ENCODE measurements at regions not wholly inside any gene's neighbourhood (a gene's known extent, or its start where the extent isn't known, plus 50 kb on each side); places are given as distances from the start of the nearest gene placed in this dataset.
A peak's percentile ranks its signal among the peaks of the same experiment; 100 is the strongest.

- no peak for DNase-seq (ENCODE audit: low read depth in 2 of 2)
Observed at GRCh38 chr18:8969639-8970390, 132.7 kb upstream of the NDUFV2 start.

GRCh38 chr18:8970843-8971242, 131.7 kb upstream of the NDUFV2 start:
- DNase-seq (ENCODE audit: low read depth in 2 of 2), result no peak

DNA sequence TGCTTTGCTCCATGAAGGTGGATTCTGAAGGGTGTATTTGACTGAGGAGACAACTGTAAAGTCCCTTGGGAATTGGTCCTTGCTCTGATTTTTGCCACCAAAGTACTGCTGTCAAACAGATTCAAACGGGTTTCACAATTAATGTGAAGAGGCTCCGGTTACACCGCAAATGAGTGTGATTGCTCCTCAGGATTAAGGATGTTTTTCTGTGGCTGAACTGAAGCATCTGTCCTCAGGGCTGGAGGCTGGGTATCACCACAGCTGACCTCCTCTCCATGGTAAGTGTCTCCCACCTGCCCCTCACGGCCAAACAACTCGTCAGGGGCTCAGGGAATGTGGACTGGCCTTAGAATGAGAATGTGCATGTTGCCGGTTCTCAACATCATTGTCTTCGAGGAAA, 130.4 kb upstream of the NDUFV2 start:
- DNase-seq (ENCODE audit: low read depth in 2 of 2), result no peak

GRCh38 chr18:8974279-8974678, 128.2 kb upstream of the NDUFV2 start:
- no peak for DNase-seq (ENCODE audit: low read depth in 2 of 2)

- DNase-seq (ENCODE audit: low read depth in 2 of 2), result no peak
Observed at GRCh38 chr18:8974696-8975095, 127.8 kb upstream of the NDUFV2 start.

DNA sequence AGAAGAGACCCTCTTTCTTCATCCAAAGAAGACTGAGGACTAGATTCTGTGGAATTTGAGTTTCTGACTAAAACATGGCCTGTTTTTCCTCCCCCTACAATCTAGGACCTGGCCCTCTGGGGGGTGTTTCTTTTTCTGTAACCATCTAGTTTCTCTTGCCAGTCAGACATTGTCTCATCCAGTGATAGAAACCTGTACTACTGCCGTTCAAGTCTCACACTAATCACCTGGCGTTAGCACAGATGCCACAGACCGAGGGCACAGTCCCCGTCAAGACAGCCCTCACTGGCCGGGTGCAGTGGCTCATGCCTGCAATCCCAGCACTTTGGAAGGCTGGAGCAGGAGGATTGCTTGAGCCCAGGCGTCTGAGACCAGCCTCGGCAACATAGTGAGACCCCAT, 126.9 kb upstream of the NDUFV2 start:
- no peak for DNase-seq (ENCODE audit: low read depth in 2 of 2)

- DNase-seq (ENCODE audit: low read depth in 2 of 2), result no peak
Observed at GRCh38 chr18:8976606-8977005, 125.9 kb upstream of the NDUFV2 start.

GRCh38 chr18:8977166-8977565, 125.3 kb upstream of the NDUFV2 start:
- no peak for DNase-seq (ENCODE audit: low read depth in 2 of 2)

DNA sequence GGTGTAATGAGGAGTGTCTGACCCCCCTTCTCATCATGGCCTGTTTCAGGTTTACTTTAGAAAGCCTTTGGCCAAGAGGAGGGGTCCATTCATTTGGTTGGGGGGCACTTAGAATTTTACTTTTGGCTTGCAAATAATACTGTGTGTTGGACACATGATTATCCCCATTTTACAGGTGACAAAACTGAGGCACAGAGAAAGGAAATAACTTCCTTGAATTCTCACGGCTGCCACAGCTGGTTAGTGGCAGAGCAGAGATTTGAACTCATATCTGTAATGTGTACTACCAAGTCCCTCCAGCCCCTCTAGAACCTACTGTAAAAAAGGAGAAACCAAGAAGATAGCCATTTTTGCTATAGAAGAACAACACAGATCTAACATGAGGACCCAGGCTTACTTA, 124.8 kb upstream of the NDUFV2 start:
- no peak for DNase-seq (ENCODE audit: low read depth in 2 of 2)

DNA sequence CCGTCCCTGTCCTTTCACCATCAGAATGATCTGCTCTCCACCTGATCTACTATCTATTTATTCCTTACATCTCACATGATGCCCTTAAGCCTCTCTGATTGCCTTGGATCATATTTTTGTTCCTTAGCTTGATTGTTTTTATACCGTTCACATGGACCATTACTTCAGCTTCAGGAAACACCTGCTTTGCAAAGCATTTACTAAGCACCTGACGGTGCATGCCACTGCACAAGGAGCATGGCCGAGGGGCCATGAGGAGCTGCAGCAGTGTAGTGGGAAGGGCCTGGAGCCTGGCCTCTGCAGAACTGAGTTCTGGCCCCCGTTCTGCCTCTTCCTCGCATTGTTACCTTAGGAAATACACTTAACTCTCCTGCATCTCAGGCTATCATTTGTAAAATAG, 124.1 kb upstream of the NDUFV2 start:
- DNase-seq (ENCODE audit: low read depth in 2 of 2), result no peak

- no peak for DNase-seq (ENCODE audit: low read depth in 2 of 2)
Observed at GRCh38 chr18:8979258-8979988, 123.1 kb upstream of the NDUFV2 start.

DNA sequence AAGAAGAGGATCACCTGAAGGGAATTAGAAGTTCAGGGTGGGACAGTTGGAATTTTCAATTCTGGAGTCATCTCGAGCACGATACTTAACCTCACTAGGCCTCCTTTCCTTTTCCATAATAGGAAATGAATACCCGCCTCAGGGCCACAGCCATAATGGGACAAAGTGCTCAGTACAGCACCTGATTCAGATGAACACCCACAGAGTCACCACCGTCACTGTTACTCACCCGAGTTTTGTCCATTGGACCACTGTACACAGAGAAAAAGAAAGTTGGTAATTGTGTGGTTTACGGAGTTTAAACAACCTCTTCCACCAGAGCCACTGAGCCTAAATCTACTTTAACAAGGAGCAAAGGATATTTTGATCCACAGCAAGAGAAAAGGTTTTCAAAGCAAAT, 122.0 kb upstream of the NDUFV2 start:
- no peak for DNase-seq (ENCODE audit: low read depth in 2 of 2)

DNA sequence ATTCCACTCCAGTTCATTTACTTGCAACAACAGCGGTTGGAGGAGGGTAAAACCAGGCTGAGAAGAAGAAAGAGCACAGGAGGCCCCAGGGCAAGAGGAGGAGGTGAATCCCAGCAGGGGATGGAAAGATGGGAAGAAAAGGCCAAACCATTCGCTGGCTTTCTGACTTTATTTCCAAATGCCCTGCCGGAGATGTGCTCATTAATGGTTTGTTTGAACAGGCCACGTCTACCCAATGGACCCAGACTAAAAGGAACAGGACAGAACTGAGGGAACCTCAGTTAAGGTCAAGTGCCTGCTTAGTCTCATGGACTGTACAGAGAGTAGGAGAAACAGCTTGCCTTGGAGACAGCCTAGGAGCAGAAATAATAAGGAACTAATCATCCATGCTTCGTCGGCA, 121.6 kb upstream of the NDUFV2 start:
- no peak for DNase-seq (ENCODE audit: low read depth in 2 of 2)

DNA sequence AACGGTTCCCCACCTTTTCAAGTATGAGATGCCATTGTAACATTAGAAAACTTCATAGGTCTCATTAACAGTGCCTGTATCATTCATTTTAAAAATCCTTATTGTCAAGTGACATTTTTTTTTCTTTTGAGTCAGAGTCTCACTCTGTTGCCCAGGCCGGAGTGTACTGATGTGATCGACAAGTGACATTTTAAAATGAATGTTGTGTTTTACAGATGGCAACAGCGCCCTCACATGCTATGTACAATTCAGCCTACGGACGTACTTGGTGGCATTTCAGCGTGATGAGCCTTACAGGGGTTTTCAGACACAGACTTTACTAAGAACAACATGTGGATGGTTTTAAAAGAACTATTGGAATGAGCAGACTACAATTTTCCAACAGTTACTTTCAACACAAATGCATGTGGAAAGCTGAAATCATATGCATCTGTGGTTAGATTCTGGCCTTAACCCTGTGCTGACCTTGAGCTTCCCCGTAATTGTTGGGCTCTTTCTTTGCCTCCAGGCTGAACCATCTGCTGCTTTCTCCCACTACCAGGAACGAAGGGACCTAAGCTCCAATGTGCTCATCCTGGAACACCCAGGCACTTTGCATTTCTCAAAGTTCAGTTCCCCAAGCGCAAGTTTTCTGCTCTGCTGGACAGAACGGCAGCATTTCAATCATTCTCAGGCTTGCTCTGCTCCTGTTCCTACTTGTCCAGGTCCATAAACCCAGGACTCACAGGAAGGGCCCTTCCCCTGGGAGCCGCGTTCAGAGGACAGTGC, 119.9 kb upstream of the NDUFV2 start:
- DNase-seq (ENCODE audit: low read depth in 2 of 2), result no peak

GRCh38 chr18:8983195-8983594, 119.3 kb upstream of the NDUFV2 start:
- no peak for DNase-seq (ENCODE audit: low read depth in 2 of 2)

DNA sequence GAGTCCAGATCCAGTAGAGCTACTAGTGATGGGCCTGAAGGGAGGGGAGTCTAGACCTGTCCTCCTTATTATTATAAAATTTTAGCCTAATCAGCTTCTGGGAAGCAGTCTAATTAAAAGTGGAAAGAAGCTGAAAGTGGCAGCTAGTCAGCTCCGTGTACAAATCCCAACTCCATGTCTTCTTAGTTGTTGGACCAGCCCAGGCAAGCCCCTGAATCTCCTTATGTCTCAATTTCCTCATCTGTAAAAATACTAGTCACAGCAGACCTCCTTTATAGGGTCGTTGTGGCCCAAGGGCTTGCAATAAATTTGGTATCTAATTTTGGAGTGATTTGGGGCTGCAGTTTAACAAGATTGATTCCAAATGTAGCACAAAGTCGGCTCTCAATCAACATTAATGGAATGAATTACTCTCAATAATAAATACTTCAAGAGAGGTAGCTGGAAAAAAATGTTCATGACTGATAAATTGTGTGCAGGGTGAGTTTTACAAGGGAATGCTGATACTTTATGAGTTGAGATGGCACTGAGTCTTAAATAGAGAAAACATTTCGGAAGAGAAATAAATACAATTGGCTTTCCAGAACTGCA, 118.3 kb upstream of the NDUFV2 start:
- no peak for DNase-seq (ENCODE audit: low read depth in 2 of 2)

DNA sequence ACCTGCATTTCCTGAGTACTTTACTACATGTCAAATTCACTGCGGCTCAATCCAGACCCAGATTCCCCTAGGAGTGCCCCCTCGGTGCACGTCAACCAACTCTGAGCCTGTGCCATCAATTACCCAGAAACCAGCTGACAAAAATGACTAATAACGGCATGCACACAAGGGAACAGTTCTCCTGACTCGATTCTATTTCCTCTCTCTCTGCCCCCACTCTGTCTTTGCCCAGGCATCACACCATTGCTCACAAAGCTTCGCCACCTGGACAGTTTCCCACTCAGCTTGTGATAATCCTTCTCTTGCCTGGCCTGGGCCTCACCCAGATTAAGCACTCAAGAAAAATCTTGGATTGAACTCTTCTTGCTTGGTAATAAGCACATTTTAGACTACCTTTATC, 115.3 kb upstream of the NDUFV2 start:
- DNase-seq (ENCODE audit: low read depth in 2 of 2), result no peak

- peak; percentile 7 to 20 for DNase-seq (ENCODE audit: low read depth in 2 of 2)
Observed at GRCh38 chr18:8988260-8988871, 114.1 kb upstream of the NDUFV2 start.

GRCh38 chr18:8989017-8989416, 113.5 kb upstream of the NDUFV2 start:
- DNase-seq (ENCODE audit: low read depth in 2 of 2), result no peak

GRCh38 chr18:8989855-8990254, 112.6 kb upstream of the NDUFV2 start:
- DNase-seq (ENCODE audit: low read depth in 2 of 2), result no peak

DNA sequence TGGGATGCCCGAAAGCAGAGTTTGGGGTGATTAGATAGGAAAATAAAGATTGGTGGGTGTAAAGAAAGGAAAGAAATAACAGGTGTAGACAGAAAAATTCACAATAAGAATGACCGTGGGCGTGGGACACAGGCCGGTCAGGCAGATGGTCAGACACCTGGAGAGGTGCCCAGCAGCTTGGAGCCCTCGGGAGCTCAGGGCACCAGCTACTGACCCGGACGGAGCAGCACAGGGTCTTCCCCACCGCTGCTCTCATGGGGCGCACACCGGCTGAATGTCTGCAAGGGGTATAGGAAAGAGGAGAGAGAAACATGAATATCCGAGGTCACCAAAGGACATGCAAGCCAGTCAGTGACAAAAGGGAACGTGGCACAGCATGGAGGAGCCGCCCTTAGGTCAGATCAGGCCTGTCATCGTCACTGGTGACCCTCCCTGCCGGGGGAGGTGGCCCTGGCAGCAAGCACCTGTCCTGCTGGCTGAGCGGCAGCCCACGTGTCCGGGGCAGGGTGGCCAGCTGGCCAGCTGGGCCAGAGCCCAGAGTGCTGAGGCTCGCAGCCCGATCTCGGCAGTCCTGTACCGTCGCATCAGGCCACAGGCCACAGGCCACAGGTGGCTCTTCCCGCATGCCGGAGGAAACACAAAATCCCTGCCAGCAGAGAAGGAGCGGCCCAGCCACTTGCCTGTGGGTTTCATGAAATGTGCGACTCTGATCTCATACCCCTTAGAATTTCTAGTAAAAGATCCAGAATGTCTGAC, 112.0 kb upstream of the NDUFV2 start:
- DNase-seq (ENCODE audit: low read depth in 2 of 2), result no peak

All from stimulated activated CD8-positive, alpha-beta memory T cell treated with anti-CD3 and anti-CD28 coated beads, Interleukin-2, amount 100 ng/mL, for 48 hours (primary cell).